ENCODE measurements at regions not wholly inside any gene's neighbourhood (a gene's known extent, or its start where the extent isn't known, plus 50 kb on each side); places are given as distances from the start of the nearest gene placed in this dataset.

- Histone ChIP-seq H3K27ac (ENCODE audit: extremely low read depth, low read depth, low read length) (no peak overlapping the region), H3K36me3 (ENCODE audit: control insufficient read depth in 2 of 2, insufficient read depth in 1 of 2, low read length in 2 of 2) (no peaks in the 10 kb centered on the region), H3K9me3 (ENCODE audit: control insufficient read depth, insufficient read depth, low read depth, low read length) (no peaks in the 10 kb centered on the region), H3K4me3 (ENCODE audit: low read depth, low read length) (no peak overlapping the region), H3K4me1 (ENCODE audit: control insufficient read depth, insufficient read depth, low read length) (no peaks in the 10 kb centered on the region)
- TF ChIP-seq ZNF677 (tag by site-specific recombination; IDR thresholded peaks at IDR 0.05), result no peak
- no peak for TF ChIP-seq MYNN (tag by site-specific recombination; IDR thresholded peaks at IDR 0.05; ENCODE audit: borderline replicate concordance)
- TF ChIP-seq SETDB1 (IDR thresholded peaks at IDR 0.05; ENCODE audit: insufficient read length, low read length), result no peak
- TF ChIP-seq ZNF600 (tag by site-specific recombination; IDR thresholded peaks at IDR 0.05), result no peak
- no peak for TF ChIP-seq ZNF274 (IDR thresholded peaks at IDR 0.05; ENCODE audit: low read length)
- TF ChIP-seq ZNF274 (tag by site-specific recombination; IDR thresholded peaks at IDR 0.05; ENCODE audit: borderline replicate concordance), result no peak
- no peak for TF ChIP-seq ZBTB48 (tag by site-specific recombination; IDR thresholded peaks at IDR 0.05)
- TF ChIP-seq ZNF433 (tag by site-specific recombination; IDR thresholded peaks at IDR 0.05; ENCODE audit: low read depth), result no peak
- TF ChIP-seq ZNF670 (tag by site-specific recombination; IDR thresholded peaks at IDR 0.05; ENCODE audit: low read depth), result no peak
- TF ChIP-seq MEIS1 (CRISPR knock-in tag; IDR thresholded peaks at IDR 0.05; ENCODE audit: borderline replicate concordance), result no peak
- no peak for TF ChIP-seq ZNF266 (tag by site-specific recombination; IDR thresholded peaks at IDR 0.05; ENCODE audit: low read depth)
- TF ChIP-seq ZNF223 (tag by site-specific recombination; IDR thresholded peaks at IDR 0.05), result no peak
- TF ChIP-seq ZSCAN16 (tag by site-specific recombination; IDR thresholded peaks at IDR 0.05), result no peak
- TF ChIP-seq ZNF280C (tag by site-specific recombination; IDR thresholded peaks at IDR 0.05), result no peak
- TF ChIP-seq ZNF624 (tag by site-specific recombination; IDR thresholded peaks at IDR 0.05), result no peak
- no peak for TF ChIP-seq GLI4 (tag by site-specific recombination; IDR thresholded peaks at IDR 0.05)
- TF ChIP-seq ZNF202 (tag by site-specific recombination; IDR thresholded peaks at IDR 0.05; ENCODE audit: borderline replicate concordance), result no peak
- TF ChIP-seq ZNF549 (tag by site-specific recombination; IDR thresholded peaks at IDR 0.05), result no peak
- TF ChIP-seq ZNF518A (tag by site-specific recombination; conservative IDR thresholded peaks at IDR 0.05; ENCODE audit: low read depth), result no peak
- CTCF ChIA-PET, result no interaction called here
- POLR2A ChIA-PET, result no interaction called here
These were observed 348.8 kb downstream of the GASK1B start for GRCh38 chr4:157824021-157824420.

GRCh38 chr4:157821814-157822213, 351.0 kb downstream of the GASK1B start:
- CTCF ChIA-PET, result no interaction called here
- no peaks in the 10 kb centered on the region for H3K9me3 ChIP-seq (ENCODE audit: control insufficient read depth, insufficient read depth, low read depth, low read length)
- POLR2A ChIA-PET, result no interaction called here
- no peak overlapping the region for H3K4me3 ChIP-seq (ENCODE audit: low read depth, low read length)
- no peaks in the 10 kb centered on the region for H3K36me3 ChIP-seq (ENCODE audit: control insufficient read depth in 2 of 2, insufficient read depth in 1 of 2, low read length in 2 of 2)
- H3K27ac ChIP-seq (ENCODE audit: extremely low read depth, low read depth, low read length), result no peak overlapping the region
- H3K4me1 ChIP-seq (ENCODE audit: control insufficient read depth, insufficient read depth, low read length), result no peaks in the 10 kb centered on the region
- TF ChIP-seq SCRT2 (tag by site-specific recombination; IDR thresholded peaks at IDR 0.05) (no peak), ZNF239 (tag by site-specific recombination; IDR thresholded peaks at IDR 0.05) (no peak), PRDM6 (tag by site-specific recombination; IDR thresholded peaks at IDR 0.05) (no peak), PBX3 (CRISPR knock-in tag; IDR thresholded peaks at IDR 0.05) (no peak), ZNF148 (tag by site-specific recombination; IDR thresholded peaks at IDR 0.05; ENCODE audit: borderline replicate concordance) (no peak), GLIS2 (tag by site-specific recombination; IDR thresholded peaks at IDR 0.05) (no peak)
